ENCODE measurements at regions not wholly inside any gene's neighbourhood (a gene's known extent, or its start where the extent isn't known, plus 50 kb on each side); places are given as distances from the start of the nearest gene placed in this dataset.

DNA sequence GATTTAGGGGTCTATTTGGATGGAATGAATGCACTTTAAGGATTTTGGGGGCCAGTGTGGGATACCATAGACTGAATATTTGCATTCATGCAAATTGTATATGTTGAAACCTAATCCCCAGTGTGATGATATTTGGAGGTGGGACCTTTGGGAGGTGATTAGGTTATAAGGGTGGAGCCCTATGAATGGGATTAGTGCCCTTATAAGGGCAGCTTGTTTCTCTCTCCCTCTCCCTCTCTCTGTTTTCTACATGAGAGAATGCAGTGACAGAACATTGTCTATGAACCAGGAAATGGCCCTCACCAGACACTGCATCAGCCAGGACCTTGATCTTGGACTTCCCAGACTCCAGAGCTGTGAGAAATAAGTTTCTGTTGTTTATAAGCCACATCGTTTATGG lies 166.1 kb downstream of the MED10 start:
- TF ChIP-seq, protein P1, sequence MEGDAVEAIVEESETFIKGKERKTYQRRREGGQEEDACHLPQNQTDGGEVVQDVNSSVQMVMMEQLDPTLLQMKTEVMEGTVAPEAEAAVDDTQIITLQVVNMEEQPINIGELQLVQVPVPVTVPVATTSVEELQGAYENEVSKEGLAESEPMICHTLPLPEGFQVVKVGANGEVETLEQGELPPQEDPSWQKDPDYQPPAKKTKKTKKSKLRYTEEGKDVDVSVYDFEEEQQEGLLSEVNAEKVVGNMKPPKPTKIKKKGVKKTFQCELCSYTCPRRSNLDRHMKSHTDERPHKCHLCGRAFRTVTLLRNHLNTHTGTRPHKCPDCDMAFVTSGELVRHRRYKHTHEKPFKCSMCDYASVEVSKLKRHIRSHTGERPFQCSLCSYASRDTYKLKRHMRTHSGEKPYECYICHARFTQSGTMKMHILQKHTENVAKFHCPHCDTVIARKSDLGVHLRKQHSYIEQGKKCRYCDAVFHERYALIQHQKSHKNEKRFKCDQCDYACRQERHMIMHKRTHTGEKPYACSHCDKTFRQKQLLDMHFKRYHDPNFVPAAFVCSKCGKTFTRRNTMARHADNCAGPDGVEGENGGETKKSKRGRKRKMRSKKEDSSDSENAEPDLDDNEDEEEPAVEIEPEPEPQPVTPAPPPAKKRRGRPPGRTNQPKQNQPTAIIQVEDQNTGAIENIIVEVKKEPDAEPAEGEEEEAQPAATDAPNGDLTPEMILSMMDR (IDR thresholded peaks at IDR 0.05) = no peak
- TF ChIP-seq POLR2A (IDR thresholded peaks at IDR 0.05) = no peak
- no peak for TF ChIP-seq POLR2AphosphoS5 (IDR thresholded peaks at IDR 0.05)

Data from breast epithelium (tissue), 3 donors.